PC-3 (cell line): ENCODE measurements at regions not wholly inside any gene's neighbourhood (a gene's known extent, or its start where the extent isn't known, plus 50 kb on each side); places are given as distances from the start of the nearest gene placed in this dataset.
A peak's percentile ranks its signal among the peaks of the same experiment; 100 is the strongest.

Experiments
- ATAC-seq: fragments of 200-7000 bp; cut with Tn5 transposase; 2 replicates; pipeline ENCODE4 v1.9.1; 2020; ENCODE audit warnings: mild to moderate bottlenecking, moderate library complexity
- BruUV-seq: library from RNA; stranded (reverse); fragments of 400-500 nt; replicated peaks from 2 replicates; lab custom pipeline; 2021; lab: Mats Ljungman, UMichigan
- CTCF ChIA-PET: fragments of 300-600 bp; sonication (Branson Sonifier 250); formaldehyde crosslinking; loops from one replicate; lab custom pipeline; 2022; ENCODE audit warnings: antibody characterized with exemption; lab: Charles Lee
- POLR2A ChIA-PET: fragments of 300-600 bp; sonication (Branson Sonifier 250); formaldehyde crosslinking; loops from one replicate; lab custom pipeline; 2022; ENCODE audit warnings: antibody characterized with exemption; ENCODE audit not compliant: unreplicated experiment; lab: Charles Lee
- DNase-seq: peaks from one replicate; pipeline ENCODE4 v3.0.0-alpha.2; 2015
- H2AFZ ChIP-seq: fragments of 300-600 bp; sonication (generic); 2 replicates; pipeline ENCODE4 v1.6.0; 2016; ENCODE audit warnings: antibody characterized with exemption, low read length
- H3F3A ChIP-seq: fragments of 300-600 bp; sonication (generic); one replicate; pipeline ENCODE4 v1.6.0; 2017; ENCODE audit warnings: antibody characterized with exemption, low read length, control low read depth, mild to moderate bottlenecking; ENCODE audit not compliant: unreplicated experiment
- H3K27ac ChIP-seq: fragments of 300-600 bp; sonication (generic); 2 replicates; pipeline ENCODE4 v1.5.1; 2016; ENCODE audit warnings: mild to moderate bottlenecking, low read length
- H3K27me3 ChIP-seq: fragments of 300-600 bp; sonication (generic); 2 replicates; pipeline ENCODE4 v1.6.1; 2016; ENCODE audit warnings: low read length, mixed read lengths
- H3K36me3 ChIP-seq: fragments of 300-600 bp; sonication (generic); 2 replicates; pipeline ENCODE4 v1.6.1; 2016; ENCODE audit warnings: low read depth, mixed run types, low read length, mixed read lengths
- H3K4me1 ChIP-seq: fragments of 300-600 bp; sonication (generic); 2 replicates; pipeline ENCODE4 v1.5.1; 2016; ENCODE audit warnings: low read length; ENCODE audit not compliant: insufficient read depth
- H3K4me2 ChIP-seq: fragments of 300-600 bp; sonication (generic); 2 replicates; pipeline ENCODE4 v1.6.0; 2016; ENCODE audit warnings: low read length
- H3K4me3 ChIP-seq: fragments of 300-600 bp; sonication (generic); 2 replicates; pipeline ENCODE4 v1.5.1; 2016; ENCODE audit warnings: mild to moderate bottlenecking, low read length, mixed read lengths
- H3K79me2 ChIP-seq: fragments of 300-600 bp; sonication (generic); 2 replicates; pipeline ENCODE4 v1.6.1; 2017; ENCODE audit warnings: low read length, mixed read lengths
- H3K9ac ChIP-seq: fragments of 300-600 bp; sonication (generic); 2 replicates; pipeline ENCODE4 v1.6.0; 2016; ENCODE audit warnings: mild to moderate bottlenecking, low read length
- H3K9me2 ChIP-seq: fragments of 300-600 bp; sonication (generic); replicated peaks from 2 replicates; pipeline ENCODE4 v1.6.1; 2016; ENCODE audit warnings: mixed run types, low read length, mixed read lengths
- H3K9me3 ChIP-seq: fragments of 300-600 bp; sonication (generic); 2 replicates; pipeline ENCODE4 v1.6.1; 2016; ENCODE audit warnings: low read length, mixed read lengths
- H4K20me1 ChIP-seq: fragments of 300-600 bp; sonication (generic); 2 replicates; pipeline ENCODE4 v1.6.1; 2016; ENCODE audit warnings: low read length, mixed read lengths
- EZH2 ChIP-seq: fragments of 300-600 bp; sonication (generic); IDR thresholded peaks from one replicate; pipeline ENCODE4 v1.6.1; 2017; ENCODE audit warnings: antibody characterized with exemption, mild to moderate bottlenecking, low read length; ENCODE audit not compliant: unreplicated experiment
- EZH2phosphoT487 ChIP-seq: fragments of 300-600 bp; sonication (generic); IDR thresholded peaks from 2 replicates; pipeline ENCODE4 v1.6.1; 2018; ENCODE audit warnings: mild to moderate bottlenecking, antibody characterized with exemption, low read length, borderline replicate concordance
- intact Hi-C: fragments of 100-400 bp; cut with micrococcal nuclease; formaldehyde crosslinking; loops from 2 replicates; pipeline ENCODE4 v1.9.0; 2023
- TF ChIP-seq, protein P1 (sequence below): fragments of 300-600 bp; sonication (generic); conservative IDR thresholded peaks from 2 replicates; pipeline ENCODE4 v1.5.1; 2017; ENCODE audit warnings: antibody characterized with exemption, low read depth, mild to moderate bottlenecking, low read length

DNA sequence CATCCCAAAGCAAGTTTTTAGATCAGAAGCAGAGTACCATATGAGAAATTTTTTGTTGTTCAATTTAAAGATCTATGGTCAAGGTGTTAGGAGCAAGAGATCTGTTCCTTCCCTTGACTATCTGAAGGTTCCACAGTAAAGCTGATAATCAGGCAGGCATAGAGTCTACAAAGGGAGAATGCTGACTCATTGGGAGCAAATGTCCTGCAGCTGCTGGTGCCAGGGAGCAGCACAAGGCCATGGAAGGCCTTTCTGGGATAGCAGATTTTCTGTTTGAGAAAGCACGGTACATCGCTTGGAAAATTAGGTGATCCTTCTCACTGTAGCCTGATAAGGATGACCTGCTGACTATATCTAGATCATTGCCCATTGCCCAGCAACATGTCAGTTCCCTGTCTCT is 210.1 kb upstream of the C1orf87 start:
- no peaks in the 10 kb centered on the region for H3K79me2 ChIP-seq
- H3K36me3 ChIP-seq: no peaks in the 10 kb centered on the region
- no TSS peak for BruUV-seq
- no peaks in the 10 kb centered on the region for H3F3A ChIP-seq
- CTCF ChIA-PET: interaction anchor here (0.7 kb wide), 1 partner anchor 575 kb away, joined by 3 read pairs; no protein-coding TSS in a partner anchor
- TF ChIP-seq EZH2 (no peak), EZH2phosphoT487 (no peak)
- TF ChIP-seq, protein P1, sequence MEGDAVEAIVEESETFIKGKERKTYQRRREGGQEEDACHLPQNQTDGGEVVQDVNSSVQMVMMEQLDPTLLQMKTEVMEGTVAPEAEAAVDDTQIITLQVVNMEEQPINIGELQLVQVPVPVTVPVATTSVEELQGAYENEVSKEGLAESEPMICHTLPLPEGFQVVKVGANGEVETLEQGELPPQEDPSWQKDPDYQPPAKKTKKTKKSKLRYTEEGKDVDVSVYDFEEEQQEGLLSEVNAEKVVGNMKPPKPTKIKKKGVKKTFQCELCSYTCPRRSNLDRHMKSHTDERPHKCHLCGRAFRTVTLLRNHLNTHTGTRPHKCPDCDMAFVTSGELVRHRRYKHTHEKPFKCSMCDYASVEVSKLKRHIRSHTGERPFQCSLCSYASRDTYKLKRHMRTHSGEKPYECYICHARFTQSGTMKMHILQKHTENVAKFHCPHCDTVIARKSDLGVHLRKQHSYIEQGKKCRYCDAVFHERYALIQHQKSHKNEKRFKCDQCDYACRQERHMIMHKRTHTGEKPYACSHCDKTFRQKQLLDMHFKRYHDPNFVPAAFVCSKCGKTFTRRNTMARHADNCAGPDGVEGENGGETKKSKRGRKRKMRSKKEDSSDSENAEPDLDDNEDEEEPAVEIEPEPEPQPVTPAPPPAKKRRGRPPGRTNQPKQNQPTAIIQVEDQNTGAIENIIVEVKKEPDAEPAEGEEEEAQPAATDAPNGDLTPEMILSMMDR: no peak
- H3K27me3 ChIP-seq: 0 out of 2 replicates have a peak, but pooled peaks cover 3% of the 10 kb centered on the region
- H3K4me2 ChIP-seq: no peak overlapping the region
- no peak overlapping the region for H3K27ac ChIP-seq
- POLR2A ChIA-PET: no interaction called here
- no peaks in the 10 kb centered on the region for H4K20me1 ChIP-seq
- 0 out of 2 replicates have a peak, but pooled peaks cover 8% of the 10 kb centered on the region for H3K4me1 ChIP-seq
- no peaks in the 10 kb centered on the region for H3K9me3 ChIP-seq
- H3K9me2 ChIP-seq: no peaks in the 10 kb centered on the region
- ATAC-seq: no peak
- no peak overlapping the region for H3K4me3 ChIP-seq
- no peak overlapping the region for H2AFZ ChIP-seq
- no peak overlapping the region for H3K9ac ChIP-seq
- intact Hi-C loops: loop anchor here (5.0 kb wide), 1 partner anchor 759 kb away; no protein-coding TSS in a partner anchor
- no peak for DNase-seq

DNA sequence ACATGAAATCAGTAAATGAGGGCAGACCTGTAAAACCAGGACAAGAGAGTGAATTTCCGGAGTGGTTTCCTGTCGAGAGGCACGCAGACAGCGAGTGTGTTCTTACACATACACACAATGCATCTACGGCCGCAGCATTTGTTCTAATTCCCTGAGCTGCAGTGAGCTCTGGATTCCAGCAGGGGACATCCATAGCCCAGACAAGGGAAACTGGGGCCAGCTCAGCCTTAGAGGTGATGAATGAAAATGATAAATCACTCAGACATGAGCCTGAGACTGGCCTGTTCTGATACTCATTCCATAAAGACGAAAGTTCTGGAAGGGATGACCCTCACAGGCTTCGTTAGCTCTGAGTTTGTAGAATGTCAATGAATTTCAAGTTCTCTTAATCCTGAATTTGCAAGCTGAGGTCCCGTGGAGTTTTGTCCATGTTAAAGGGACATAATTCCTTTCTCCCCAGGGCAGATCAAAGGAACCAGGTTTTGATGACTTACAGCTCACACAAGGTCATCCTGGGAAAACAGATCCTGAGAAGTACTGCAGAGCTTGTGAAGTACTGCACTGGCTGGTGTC is 207.9 kb upstream of the C1orf87 start:
- no peak overlapping the region; the same call in 1 of the 2 replicates for H3K4me3 ChIP-seq
- TF ChIP-seq EZH2phosphoT487: no peak
- TF ChIP-seq, protein P1: peak; percentile 95
- no peaks in the 10 kb centered on the region for H3F3A ChIP-seq
- H3K27me3 ChIP-seq: no peaks in the 10 kb centered on the region
- POLR2A ChIA-PET: no interaction called here
- peak overlapping the region; percentile 48 for H3K4me2 ChIP-seq
- intact Hi-C loops: loop anchor here (1.0 to 5.0 kb wide), 5 partner anchors 144 to 761 kb away; no protein-coding TSS in a partner anchor
- H3K27ac ChIP-seq: no peak overlapping the region
- 0 out of 2 replicates have a peak, but pooled peaks cover 8% of the 10 kb centered on the region for H3K4me1 ChIP-seq
- no TSS peak for BruUV-seq
- peak overlapping the region; percentile 20; the same call in 1 of the 2 replicates for H2AFZ ChIP-seq
- H3K9ac ChIP-seq: no peak overlapping the region
- no peaks in the 10 kb centered on the region for H4K20me1 ChIP-seq
- ATAC-seq (peak; percentile 99), DNase-seq (peak; percentile 85)
- no peaks in the 10 kb centered on the region for H3K9me2 ChIP-seq
- CTCF ChIA-PET: interaction anchor here (0.5 to 1.4 kb wide), 9 partner anchors 84 to 1572 kb away, joined by 3 to 41 read pairs (median 4); no protein-coding TSS in a partner anchor
- no peaks in the 10 kb centered on the region for H3K9me3 ChIP-seq
- H3K79me2 ChIP-seq: no peaks in the 10 kb centered on the region
- H3K36me3 ChIP-seq: no peaks in the 10 kb centered on the region

DNA sequence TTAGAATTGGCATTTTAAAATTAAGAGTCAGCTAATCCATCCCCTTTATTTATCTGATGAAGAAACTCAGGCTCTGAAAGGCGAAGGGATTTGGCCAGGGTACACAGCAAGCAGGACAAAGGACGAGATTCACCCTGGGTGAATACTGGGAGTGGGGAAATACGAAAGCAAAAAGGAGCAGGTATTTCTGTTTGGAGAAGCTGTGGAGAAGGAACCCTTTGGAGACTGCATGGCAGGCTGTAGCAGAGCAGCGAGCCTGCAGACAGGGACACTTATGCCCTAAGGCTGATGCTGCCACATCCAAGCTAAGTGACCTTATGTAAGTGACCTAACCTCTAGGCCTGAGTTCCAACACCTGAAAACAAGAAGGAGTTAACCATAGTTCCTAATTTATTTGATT is 207.2 kb upstream of the C1orf87 start:
- Histone ChIP-seq H3K4me2 (peak overlapping the region; percentile 48), H2AFZ (no peak overlapping the region), H3K9me2 (no peaks in the 10 kb centered on the region), H3F3A (no peaks in the 10 kb centered on the region), H3K79me2 (no peaks in the 10 kb centered on the region), H3K27me3 (no peaks in the 10 kb centered on the region), H3K9ac (no peak overlapping the region), H3K4me1 (0 out of 2 replicates have a peak, but pooled peaks cover 8% of the 10 kb centered on the region), H3K36me3 (no peaks in the 10 kb centered on the region), H3K27ac (no peak overlapping the region), H4K20me1 (no peaks in the 10 kb centered on the region), H3K9me3 (no peaks in the 10 kb centered on the region), H3K4me3 (no peak overlapping the region)
- POLR2A ChIA-PET: no interaction called here
- intact Hi-C loops: loop anchor here (1.0 to 5.0 kb wide), 5 partner anchors 144 to 761 kb away; no protein-coding TSS in a partner anchor
- no peak for ATAC-seq
- no peak for TF ChIP-seq EZH2
- TF ChIP-seq EZH2phosphoT487: no peak
- TF ChIP-seq, protein P1: no peak
- no peak for DNase-seq
- CTCF ChIA-PET: interaction anchor here (0.5 to 1.4 kb wide), 8 partner anchors 145 to 1572 kb away, joined by 3 to 41 read pairs (median 4); no protein-coding TSS in a partner anchor
- BruUV-seq: no TSS peak
